HEK293 (cell line): ENCODE measurements at regions not wholly inside any gene's neighbourhood (a gene's known extent, or its start where the extent isn't known, plus 50 kb on each side); places are given as distances from the start of the nearest gene placed in this dataset.
A peak's percentile ranks its signal among the peaks of the same experiment; 100 is the strongest.

Experiments used
- ATF2 ChIP-seq: fragments of 450-650 bp; formaldehyde crosslinking; IDR thresholded peaks from 2 replicates; pipeline ENCODE4 v1.5.1; 2016; ENCODE audit warnings: missing biosample characterization, missing genetic modification characterization, low read depth
- EGR2 ChIP-seq: fragments of 450-650 bp; formaldehyde crosslinking; IDR thresholded peaks from 2 replicates; pipeline ENCODE4 v1.5.1; 2016; ENCODE audit warnings: low read depth, missing biosample characterization, missing genetic modification characterization
- SCRT1 ChIP-seq: fragments of 450-650 bp; formaldehyde crosslinking; IDR thresholded peaks from 2 replicates; pipeline ENCODE4 v1.5.1; 2016; ENCODE audit warnings: missing biosample characterization, missing genetic modification characterization, borderline replicate concordance
- SETDB1 ChIP-seq: IDR thresholded peaks from one replicate; pipeline ENCODE4 v1.6.1; 2017; ENCODE audit warnings: mild to moderate bottlenecking, low read length, moderate library complexity, mixed read lengths; ENCODE audit not compliant: insufficient read length
- SP3 ChIP-seq: fragments of 450-650 bp; formaldehyde crosslinking; IDR thresholded peaks from 2 replicates; pipeline ENCODE4 v1.5.1; 2016; ENCODE audit warnings: missing biosample characterization, missing genetic modification characterization
- SP7 ChIP-seq: fragments of 450-650 bp; formaldehyde crosslinking; IDR thresholded peaks from 2 replicates; pipeline ENCODE4 v1.5.1; 2016; ENCODE audit warnings: missing biosample characterization, missing genetic modification characterization
- WT1 ChIP-seq: fragments of 450-650 bp; formaldehyde crosslinking; IDR thresholded peaks from 2 replicates; pipeline ENCODE4 v1.5.1; 2016; ENCODE audit warnings: missing biosample characterization, missing genetic modification characterization
- YY1 ChIP-seq: fragments of 450-650 bp; formaldehyde crosslinking; IDR thresholded peaks from 2 replicates; pipeline ENCODE4 v1.5.1; 2018; ENCODE audit warnings: missing biosample characterization, missing genetic modification characterization
- ZFHX2 ChIP-seq: fragments of 450-650 bp; formaldehyde crosslinking; conservative IDR thresholded peaks from 2 replicates; pipeline ENCODE4 v1.5.1; 2016; ENCODE audit warnings: missing biosample characterization, missing genetic modification characterization
- ZFP37 ChIP-seq: fragments of 450-650 bp; formaldehyde crosslinking; IDR thresholded peaks from 2 replicates; pipeline ENCODE4 v1.5.1; 2016; ENCODE audit warnings: missing biosample characterization, missing genetic modification characterization
- ZNF175 ChIP-seq: fragments of 450-650 bp; formaldehyde crosslinking; IDR thresholded peaks from 2 replicates; pipeline ENCODE4 v1.5.1; 2016; ENCODE audit warnings: missing biosample characterization, missing genetic modification characterization
- ZNF19 ChIP-seq: fragments of 450-650 bp; formaldehyde crosslinking; IDR thresholded peaks from 2 replicates; pipeline ENCODE4; 2016; ENCODE audit warnings: missing biosample characterization, missing genetic modification characterization, low read depth
- ZNF23 ChIP-seq: fragments of 450-650 bp; formaldehyde crosslinking; IDR thresholded peaks from 2 replicates; pipeline ENCODE4 v1.5.1; 2016; ENCODE audit warnings: missing biosample characterization, missing genetic modification characterization, borderline replicate concordance
- ZNF24 ChIP-seq: fragments of 450-650 bp; formaldehyde crosslinking; IDR thresholded peaks from 2 replicates; pipeline ENCODE4 v1.5.1; 2016; ENCODE audit warnings: missing biosample characterization, missing genetic modification characterization
- ZNF354C ChIP-seq: fragments of 450-650 bp; formaldehyde crosslinking; IDR thresholded peaks from 2 replicates; pipeline ENCODE4 v1.5.1; 2016; ENCODE audit warnings: missing biosample characterization, missing genetic modification characterization, low read depth, borderline replicate concordance
- ZNF394 ChIP-seq: fragments of 450-650 bp; formaldehyde crosslinking; IDR thresholded peaks from 2 replicates; pipeline ENCODE4 v1.5.1; 2016; ENCODE audit warnings: missing biosample characterization, missing genetic modification characterization, mild to moderate bottlenecking, moderate library complexity, borderline replicate concordance
- ZNF449 ChIP-seq: fragments of 450-650 bp; formaldehyde crosslinking; IDR thresholded peaks from 2 replicates; pipeline ENCODE4 v1.5.1; 2017; ENCODE audit warnings: missing biosample characterization, mild to moderate bottlenecking, missing genetic modification characterization, moderate library complexity
- ZNF510 ChIP-seq: fragments of 450-650 bp; formaldehyde crosslinking; IDR thresholded peaks from 2 replicates; pipeline ENCODE4 v1.5.1; 2018; ENCODE audit warnings: mild to moderate bottlenecking, missing genetic modification characterization, missing biosample characterization; ENCODE audit not compliant: insufficient replicate concordance
- ZNF529 ChIP-seq: fragments of 450-650 bp; formaldehyde crosslinking; IDR thresholded peaks from 2 replicates; pipeline ENCODE4 v1.5.1; 2017; ENCODE audit warnings: missing genetic modification characterization, missing biosample characterization; ENCODE audit not compliant: insufficient replicate concordance
- ZNF585B ChIP-seq: fragments of 450-650 bp; formaldehyde crosslinking; IDR thresholded peaks from 2 replicates; pipeline ENCODE4 v1.5.1; 2016; ENCODE audit warnings: missing biosample characterization, missing genetic modification characterization
- ZNF596 ChIP-seq: fragments of 450-650 bp; IDR thresholded peaks from 2 replicates; pipeline ENCODE4 v1.5.0; 2018; ENCODE audit warnings: missing biosample characterization, mild to moderate bottlenecking, missing genetic modification characterization, moderate library complexity
- ZNF626 ChIP-seq: fragments of 450-650 bp; sonication (Bioruptor Pico); formaldehyde crosslinking; IDR thresholded peaks from 2 replicates; pipeline ENCODE4 v1.5.1; 2018; ENCODE audit warnings: missing biosample characterization, missing genetic modification characterization, inconsistent platforms
- ZNF707 ChIP-seq: fragments of 450-650 bp; formaldehyde crosslinking; IDR thresholded peaks from 2 replicates; pipeline ENCODE4 v1.5.1; 2016; ENCODE audit warnings: missing biosample characterization, missing genetic modification characterization
- ZNF843 ChIP-seq: fragments of 450-650 bp; formaldehyde crosslinking; IDR thresholded peaks from 2 replicates; pipeline ENCODE4 v1.5.1; 2016; ENCODE audit warnings: missing biosample characterization, missing genetic modification characterization
- ZSCAN16 ChIP-seq: fragments of 450-650 bp; formaldehyde crosslinking; IDR thresholded peaks from 2 replicates; pipeline ENCODE4 v1.5.1; 2016; ENCODE audit warnings: missing biosample characterization, missing genetic modification characterization
- ZSCAN30 ChIP-seq: fragments of 450-650 bp; IDR thresholded peaks from 2 replicates; pipeline ENCODE4 v1.5.1; 2018; ENCODE audit warnings: missing biosample characterization, mild to moderate bottlenecking, missing genetic modification characterization, moderate library complexity
- TF ChIP-seq, protein P1 (sequence below): fragments of 450-650 bp; formaldehyde crosslinking; IDR thresholded peaks from 2 replicates; pipeline ENCODE4 v1.5.1; 2016; ENCODE audit warnings: missing biosample characterization, missing genetic modification characterization, low read depth
- TF ChIP-seq, protein P2 (sequence below): fragments of 450-650 bp; formaldehyde crosslinking; IDR thresholded peaks from 2 replicates; pipeline ENCODE4 v1.5.1; 2016; ENCODE audit warnings: missing biosample characterization, missing genetic modification characterization
- TF ChIP-seq, protein P3 (sequence below): fragments of 450-650 bp; formaldehyde crosslinking; IDR thresholded peaks from 2 replicates; pipeline ENCODE4 v1.5.1; 2016; ENCODE audit warnings: missing biosample characterization, missing genetic modification characterization

DNA sequence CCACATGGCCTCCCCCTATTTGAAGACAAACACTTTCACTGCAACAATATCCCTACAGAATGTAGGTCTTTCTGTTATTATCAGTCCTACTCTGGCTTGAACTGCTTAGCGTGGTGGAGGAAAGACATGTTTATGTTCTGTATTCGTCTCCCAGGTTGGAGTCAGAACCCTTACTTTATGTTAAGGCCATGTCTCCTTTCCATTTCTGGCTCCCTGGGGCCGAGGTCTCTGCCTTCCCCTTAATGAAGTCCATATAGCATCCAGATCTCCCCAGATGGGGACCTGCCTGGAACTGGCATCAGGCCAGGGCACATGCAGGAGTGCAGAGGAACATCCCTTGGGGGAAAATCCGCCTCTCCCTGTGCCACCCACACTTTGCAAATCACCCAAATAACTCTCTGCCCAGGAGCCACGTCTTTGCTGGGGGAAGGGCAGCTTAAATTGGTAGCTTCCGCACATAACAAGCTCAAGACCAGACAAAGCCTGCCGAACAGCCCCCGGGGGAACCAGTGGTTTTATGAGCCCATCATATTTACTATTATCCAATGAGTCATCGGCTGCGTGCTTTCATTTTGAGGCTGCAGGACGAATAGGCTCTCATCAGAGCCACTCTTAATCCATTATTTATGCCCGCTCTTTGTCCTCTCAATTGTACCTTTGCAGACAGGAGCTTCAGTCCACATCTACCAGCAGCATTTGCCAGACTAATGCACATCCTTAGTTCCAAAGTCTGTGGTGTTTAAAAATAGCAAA lies 237.0 kb downstream of the UACA start (continued):
- TF ChIP-seq, protein P1, sequence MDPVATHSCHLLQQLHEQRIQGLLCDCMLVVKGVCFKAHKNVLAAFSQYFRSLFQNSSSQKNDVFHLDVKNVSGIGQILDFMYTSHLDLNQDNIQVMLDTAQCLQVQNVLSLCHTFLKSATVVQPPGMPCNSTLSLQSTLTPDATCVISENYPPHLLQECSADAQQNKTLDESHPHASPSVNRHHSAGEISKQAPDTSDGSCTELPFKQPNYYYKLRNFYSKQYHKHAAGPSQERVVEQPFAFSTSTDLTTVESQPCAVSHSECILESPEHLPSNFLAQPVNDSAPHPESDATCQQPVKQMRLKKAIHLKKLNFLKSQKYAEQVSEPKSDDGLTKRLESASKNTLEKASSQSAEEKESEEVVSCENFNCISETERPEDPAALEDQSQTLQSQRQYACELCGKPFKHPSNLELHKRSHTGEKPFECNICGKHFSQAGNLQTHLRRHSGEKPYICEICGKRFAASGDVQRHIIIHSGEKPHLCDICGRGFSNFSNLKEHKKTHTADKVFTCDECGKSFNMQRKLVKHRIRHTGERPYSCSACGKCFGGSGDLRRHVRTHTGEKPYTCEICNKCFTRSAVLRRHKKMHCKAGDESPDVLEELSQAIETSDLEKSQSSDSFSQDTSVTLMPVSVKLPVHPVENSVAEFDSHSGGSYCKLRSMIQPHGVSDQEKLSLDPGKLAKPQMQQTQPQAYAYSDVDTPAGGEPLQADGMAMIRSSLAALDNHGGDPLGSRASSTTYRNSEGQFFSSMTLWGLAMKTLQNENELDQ (tag by site-specific recombination), result no peak
- TF ChIP-seq ZNF626 (no peak), ZNF449 (tag by site-specific recombination) (peak; percentile 72), ZNF707 (tag by site-specific recombination) (no peak), SCRT1 (peak; percentile 64; the same call in 1 of the 2 replicates), ZNF354C (tag by site-specific recombination) (no peak), EGR2 (tag by site-specific recombination) (peak; percentile 95), SETDB1 (no peak), ZNF529 (tag by site-specific recombination) (peak; percentile 23), ZNF585B (tag by site-specific recombination) (no peak), WT1 (peak; percentile 93), ZNF510 (tag by site-specific recombination) (no peak), ZSCAN16 (tag by site-specific recombination) (0 out of 2 replicates have a peak, but pooled peaks have one; percentile 41), ZNF596 (peak; percentile 72; the same call in 1 of the 2 replicates), ZFP37 (tag by site-specific recombination) (0 out of 2 replicates have a peak, but pooled peaks have one; percentile 57), ZNF175 (tag by site-specific recombination) (no peak), ZNF24 (tag by site-specific recombination) (peak; percentile 99), SP3 (peak; percentile 8; the same call in 1 of the 2 replicates), ZNF19 (tag by site-specific recombination) (peak; percentile 72; the same call in 1 of the 2 replicates), ZNF394 (tag by site-specific recombination) (peak; percentile 85), SP7 (peak; percentile 100), ZNF23 (tag by site-specific recombination) (no peak), ATF2 (tag by site-specific recombination) (peak; percentile 81), YY1 (tag by site-specific recombination) (0 out of 2 replicates have a peak, but pooled peaks have one; percentile 44), ZNF843 (tag by site-specific recombination) (peak; percentile 98), ZSCAN30 (tag by site-specific recombination) (peak; percentile 97), ZFHX2 (tag by site-specific recombination) (peak; percentile 98)
- TF ChIP-seq, protein P2, sequence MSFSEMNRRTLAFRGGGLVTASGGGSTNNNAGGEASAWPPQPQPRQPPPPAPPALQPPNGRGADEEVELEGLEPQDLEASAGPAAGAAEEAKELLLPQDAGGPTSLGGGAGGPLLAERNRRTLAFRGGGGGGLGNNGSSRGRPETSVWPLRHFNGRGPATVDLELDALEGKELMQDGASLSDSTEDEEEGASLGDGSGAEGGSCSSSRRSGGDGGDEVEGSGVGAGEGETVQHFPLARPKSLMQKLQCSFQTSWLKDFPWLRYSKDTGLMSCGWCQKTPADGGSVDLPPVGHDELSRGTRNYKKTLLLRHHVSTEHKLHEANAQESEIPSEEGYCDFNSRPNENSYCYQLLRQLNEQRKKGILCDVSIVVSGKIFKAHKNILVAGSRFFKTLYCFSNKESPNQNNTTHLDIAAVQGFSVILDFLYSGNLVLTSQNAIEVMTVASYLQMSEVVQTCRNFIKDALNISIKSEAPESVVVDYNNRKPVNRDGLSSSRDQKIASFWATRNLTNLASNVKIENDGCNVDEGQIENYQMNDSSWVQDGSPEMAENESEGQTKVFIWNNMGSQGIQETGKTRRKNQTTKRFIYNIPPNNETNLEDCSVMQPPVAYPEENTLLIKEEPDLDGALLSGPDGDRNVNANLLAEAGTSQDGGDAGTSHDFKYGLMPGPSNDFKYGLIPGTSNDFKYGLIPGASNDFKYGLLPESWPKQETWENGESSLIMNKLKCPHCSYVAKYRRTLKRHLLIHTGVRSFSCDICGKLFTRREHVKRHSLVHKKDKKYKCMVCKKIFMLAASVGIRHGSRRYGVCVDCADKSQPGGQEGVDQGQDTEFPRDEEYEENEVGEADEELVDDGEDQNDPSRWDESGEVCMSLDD (tag by site-specific recombination), result peak; percentile 35; the same call in 1 of the 2 replicates
- TF ChIP-seq, protein P3, sequence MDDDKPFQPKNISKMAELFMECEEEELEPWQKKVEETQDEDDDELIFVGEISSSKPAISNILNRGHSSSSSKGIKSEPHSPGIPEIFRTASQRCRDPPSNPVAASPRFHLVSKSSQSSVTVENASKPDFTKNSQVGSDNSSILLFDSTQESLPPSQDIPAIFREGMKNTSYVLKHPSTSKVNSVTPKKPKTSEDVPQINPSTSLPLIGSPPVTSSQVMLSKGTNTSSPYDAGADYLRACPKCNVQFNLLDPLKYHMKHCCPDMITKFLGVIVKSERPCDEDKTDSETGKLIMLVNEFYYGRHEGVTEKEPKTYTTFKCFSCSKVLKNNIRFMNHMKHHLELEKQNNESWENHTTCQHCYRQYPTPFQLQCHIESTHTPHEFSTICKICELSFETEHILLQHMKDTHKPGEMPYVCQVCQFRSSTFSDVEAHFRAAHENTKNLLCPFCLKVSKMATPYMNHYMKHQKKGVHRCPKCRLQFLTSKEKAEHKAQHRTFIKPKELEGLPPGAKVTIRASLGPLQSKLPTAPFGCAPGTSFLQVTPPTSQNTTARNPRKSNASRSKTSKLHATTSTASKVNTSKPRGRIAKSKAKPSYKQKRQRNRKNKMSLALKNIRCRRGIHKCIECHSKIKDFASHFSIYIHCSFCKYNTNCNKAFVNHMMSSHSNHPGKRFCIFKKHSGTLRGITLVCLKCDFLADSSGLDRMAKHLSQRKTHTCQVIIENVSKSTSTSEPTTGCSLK (tag by site-specific recombination), result no peak
